PFSK-1 (cell line): ENCODE measurements at regions not wholly inside any gene's neighbourhood (a gene's known extent, or its start where the extent isn't known, plus 50 kb on each side); places are given as distances from the start of the nearest gene placed in this dataset.

Experiments
- FOXP2 ChIP-seq: optimal IDR thresholded peaks from 2 replicates; pipeline ENCODE3; 2011; ENCODE audit warnings: borderline replicate concordance, control low read depth, inconsistent platforms; ENCODE audit not compliant: insufficient read depth; ENCODE audit errors: extremely low read length, extremely low read depth
- POLR2AphosphoS5 ChIP-seq: IDR thresholded peaks from 2 replicates; pipeline ENCODE4 v1.6.1; 2012; ENCODE audit warnings: low read depth, mild to moderate bottlenecking, control low read depth, low read length, moderate library complexity
- REST ChIP-seq, 2 experiments: IDR thresholded peaks; 2 replicates each; pipeline versions ENCODE4 v1.6.1 to v1.8.0; 2011 to 2012; ENCODE audit warnings: low read depth in 2 of 2, low read length in 2 of 2, control low read depth in 1 of 2, inconsistent platforms in 1 of 2, mild to moderate bottlenecking in 1 of 2, moderate library complexity in 1 of 2; ENCODE audit not compliant: insufficient read depth in 1 of 2
- SIN3A ChIP-seq: IDR thresholded peaks from 2 replicates; pipeline ENCODE4 v1.6.1; 2012; ENCODE audit warnings: mild to moderate bottlenecking, low read length, moderate library complexity, borderline replicate concordance; ENCODE audit not compliant: insufficient read depth
- TAF1 ChIP-seq: IDR thresholded peaks from 2 replicates; pipeline ENCODE4 v1.6.1; 2012; ENCODE audit warnings: low read length, control low read depth, borderline replicate concordance; ENCODE audit not compliant: insufficient read depth

DNA sequence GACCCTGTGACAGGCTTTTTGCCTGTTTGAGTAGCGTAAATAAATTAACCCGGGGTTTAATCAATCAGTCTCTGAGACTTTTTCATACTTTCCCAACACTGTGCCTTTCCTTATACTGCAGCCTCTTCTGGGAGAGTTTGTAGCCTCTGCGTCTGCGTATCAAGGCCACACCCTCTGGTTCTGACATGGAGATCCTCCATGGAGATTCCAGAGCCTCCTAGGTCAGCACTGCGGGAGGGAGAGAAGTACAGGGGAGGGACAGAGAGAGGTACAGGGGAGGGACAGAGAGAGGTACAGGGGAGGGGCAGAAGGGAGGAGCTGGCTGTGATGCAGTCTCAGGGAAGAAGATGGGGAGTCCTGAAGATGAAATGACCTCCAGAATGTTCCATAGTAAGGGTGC is 166.0 kb downstream of the ARL4C start:
- TF ChIP-seq TAF1 (no peak), POLR2AphosphoS5 (no peak), FOXP2 (no peak), SIN3A (no peak), REST (IDR thresholded peaks at IDR 0.05; ENCODE audit: insufficient read depth in 1 of 2, low read depth in 2 of 2, low read length in 2 of 2) (no peak)

DNA sequence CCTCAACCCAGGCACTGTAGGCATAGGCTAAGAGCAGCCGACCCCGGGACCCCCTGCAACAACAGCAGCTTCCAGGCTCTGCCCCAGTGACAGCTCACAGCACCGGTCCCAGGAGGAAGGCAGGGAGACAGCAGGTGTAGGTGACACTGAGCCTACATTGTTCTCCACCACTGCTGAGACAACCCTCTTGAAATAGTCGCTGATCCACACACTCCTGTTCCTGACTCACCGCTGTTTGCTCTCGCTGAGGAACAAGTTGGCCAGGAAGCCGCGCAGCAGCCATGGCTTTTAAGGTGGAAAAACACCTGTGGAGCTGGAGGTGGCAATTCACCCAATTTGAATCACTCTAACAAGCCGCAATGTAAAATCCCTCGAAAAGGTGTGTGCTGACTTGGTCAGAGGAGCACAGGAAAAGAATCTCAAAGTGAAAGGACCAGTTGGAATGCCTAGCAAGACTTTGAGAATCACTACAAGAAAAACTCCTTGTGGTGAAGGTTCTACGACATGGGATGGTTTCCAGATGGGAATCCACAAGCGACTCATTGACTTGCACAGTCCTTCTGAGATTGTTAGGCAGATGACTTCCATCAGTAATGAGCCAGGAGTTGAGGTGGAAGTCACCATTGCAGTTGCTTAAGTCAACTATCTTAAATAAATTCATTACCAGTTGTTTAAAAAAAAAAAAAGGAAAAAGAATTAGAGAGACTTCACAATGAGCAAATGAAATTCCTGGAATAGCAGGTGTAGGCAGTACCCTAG is 167.5 kb downstream of the ARL4C start:
- TF ChIP-seq REST (IDR thresholded peaks at IDR 0.05; ENCODE audit: insufficient read depth in 1 of 2, low read depth in 2 of 2, low read length in 2 of 2) = no peak
- no peak for TF ChIP-seq POLR2AphosphoS5
- TF ChIP-seq TAF1 = no peak
- TF ChIP-seq FOXP2 = no peak
- no peak for TF ChIP-seq SIN3A

DNA sequence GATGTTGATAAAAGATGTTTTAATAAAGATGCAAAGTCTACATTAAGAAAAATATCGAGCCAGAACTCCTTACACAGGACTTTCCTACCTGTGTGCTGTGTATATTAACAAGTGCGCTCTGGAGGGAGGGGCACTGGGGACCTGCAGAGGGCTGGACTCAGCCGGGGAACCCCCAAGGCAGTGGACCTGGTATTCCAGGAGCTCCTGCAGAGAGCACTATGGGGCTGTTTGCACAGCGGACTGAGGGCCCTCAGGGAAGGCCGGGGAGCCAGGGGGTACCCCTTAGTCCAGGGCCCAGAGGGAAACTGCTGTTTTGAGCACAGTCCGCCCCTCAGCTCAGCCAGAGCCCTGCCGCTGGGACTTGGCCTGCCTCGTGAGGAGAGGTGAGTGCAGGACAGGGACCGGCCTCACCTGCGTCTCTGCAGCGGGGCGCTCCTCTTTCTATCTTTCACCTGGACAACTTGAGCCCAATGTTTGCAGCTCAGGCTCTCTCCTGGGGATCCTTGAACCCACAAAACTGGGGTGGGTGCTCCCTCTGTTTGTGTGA is 168.4 kb downstream of the ARL4C start:
- TF ChIP-seq SIN3A = no peak
- no peak for TF ChIP-seq POLR2AphosphoS5
- TF ChIP-seq REST (IDR thresholded peaks at IDR 0.05; ENCODE audit: insufficient read depth in 1 of 2, low read depth in 2 of 2, low read length in 2 of 2) = no peak

- TF ChIP-seq REST (IDR thresholded peaks at IDR 0.05; ENCODE audit: insufficient read depth in 1 of 2, low read depth in 2 of 2, low read length in 2 of 2) (no peak), FOXP2 (no peak), SIN3A (no peak), TAF1 (no peak)
Measured at GRCh38 chr2:234326694-234327093, 170.2 kb downstream of the ARL4C start.
